CD8-positive, alpha-beta memory T cell (primary cell): ENCODE measurements at regions not wholly inside any gene's neighbourhood (a gene's known extent, or its start where the extent isn't known, plus 50 kb on each side); places are given as distances from the start of the nearest gene placed in this dataset.

Experiments used
- CTCF ChIA-PET: fragments of 350-600 bp; sonication (Branson Sonifier 250); formaldehyde crosslinking; loops from one replicate; lab custom pipeline; 2021; ENCODE audit warnings: antibody characterized with exemption; lab: Charles Lee
- POLR2A ChIA-PET: fragments of 350-600 bp; sonication (Branson Sonifier 250); formaldehyde crosslinking; loops from one replicate; lab custom pipeline; 2021; ENCODE audit warnings: antibody characterized with exemption; lab: Charles Lee
- DNase-seq, 5 donors: peaks; one replicate each; pipeline versions ENCODE4 v3.0.0 to v3.0.0-alpha.2; 2020 to 2022; ENCODE audit warnings: mixed read lengths in 1 of 5
- H3K27ac ChIP-seq: one replicate; pipeline ENCODE4 v1.7.0; 2013; ENCODE audit warnings: low read depth, mild to moderate bottlenecking, low read length, moderate library complexity
- H3K27me3 ChIP-seq: 2 replicates; pipeline ENCODE4 v1.7.0; 2013; ENCODE audit warnings: low read length, mild to moderate bottlenecking; ENCODE audit not compliant: insufficient read depth, poor library complexity, severe bottlenecking
- H3K36me3 ChIP-seq: 2 replicates; pipeline ENCODE4 v1.7.0; 2013; ENCODE audit warnings: mild to moderate bottlenecking, low read length, moderate library complexity; ENCODE audit not compliant: insufficient read depth
- H3K4me1 ChIP-seq: 2 replicates; pipeline ENCODE4 v1.7.0; 2013; ENCODE audit warnings: mild to moderate bottlenecking, low read length, moderate library complexity; ENCODE audit not compliant: insufficient read depth
- H3K4me3 ChIP-seq: 2 replicates; pipeline ENCODE4 v1.7.0; 2013; ENCODE audit warnings: mild to moderate bottlenecking, low read length
- H3K9me3 ChIP-seq: 2 replicates; pipeline ENCODE4 v1.7.0; 2013; ENCODE audit warnings: mild to moderate bottlenecking, low read length
- H3K27ac Mint-ChIP-seq, 8 donors: one replicate each; pipeline ENCODE4 v1.8.0; 2020 to 2021; ENCODE audit warnings: mixed read lengths in 8 of 8, mild to moderate bottlenecking in 6 of 8, inconsistent platforms in 3 of 8, moderate library complexity in 3 of 8
- H3K27me3 Mint-ChIP-seq, 2 donors: one replicate each; pipeline ENCODE4 v1.8.0; 2020 to 2021; ENCODE audit warnings: mixed read lengths in 2 of 2, mild to moderate bottlenecking in 1 of 2, moderate library complexity in 1 of 2
- H3K36me3 Mint-ChIP-seq, 3 donors: one replicate each; pipeline ENCODE4 v1.8.0; 2020 to 2021; ENCODE audit warnings: mixed read lengths in 3 of 3, inconsistent platforms in 1 of 3, mild to moderate bottlenecking in 1 of 3
- H3K4me1 Mint-ChIP-seq, 3 donors: one replicate each; pipeline ENCODE4 v1.8.0; 2020 to 2021; ENCODE audit warnings: mixed read lengths in 3 of 3, inconsistent platforms in 1 of 3, mild to moderate bottlenecking in 1 of 3
- H3K4me3 Mint-ChIP-seq, 7 donors: one replicate each; pipeline ENCODE4 v1.8.0; 2020 to 2021; ENCODE audit warnings: mixed read lengths in 7 of 7, mild to moderate bottlenecking in 6 of 7, moderate library complexity in 4 of 7, inconsistent platforms in 2 of 7
- H3K9me3 Mint-ChIP-seq, 5 donors: one replicate each; pipeline ENCODE4 v1.8.0; 2020 to 2022; ENCODE audit warnings: mixed read lengths in 5 of 5, mild to moderate bottlenecking in 3 of 5, moderate library complexity in 2 of 5, inconsistent platforms in 1 of 5

DNA sequence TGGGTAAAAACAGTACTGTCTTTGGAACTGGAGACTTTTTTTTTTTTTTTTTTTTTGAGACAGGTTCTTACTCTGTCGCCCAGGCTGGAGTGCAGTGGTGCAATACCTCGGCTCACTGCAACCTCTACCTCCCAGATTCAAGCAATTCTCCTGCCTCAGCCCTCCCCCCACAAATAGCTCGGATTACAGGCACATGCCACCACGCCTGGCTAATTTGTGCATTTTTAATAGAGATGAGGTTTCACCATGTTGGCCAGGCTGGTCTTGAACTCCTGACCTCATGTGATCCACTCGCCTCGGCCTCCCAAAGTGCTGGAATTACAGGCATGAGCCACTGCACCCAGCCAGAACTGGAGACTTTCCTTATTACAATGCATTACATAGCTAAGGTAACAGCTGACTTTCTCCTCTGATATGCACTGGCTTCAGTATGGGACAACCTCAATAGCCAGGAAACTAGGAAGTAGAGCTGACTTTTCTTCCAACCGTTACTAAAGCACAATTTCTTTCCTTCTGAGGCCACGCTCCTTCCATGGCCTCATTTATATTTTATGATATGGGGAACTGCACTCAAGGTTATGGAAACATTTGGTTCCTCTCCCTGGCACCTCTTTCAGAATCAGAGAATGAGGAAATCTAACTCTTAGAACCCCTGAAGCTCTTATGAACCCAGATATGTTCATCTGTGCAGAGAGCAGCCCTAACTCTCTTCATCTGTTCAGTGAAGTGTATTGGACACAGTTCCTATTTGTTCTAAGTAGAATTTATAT lies 53.5 kb upstream of the FAM9B start:
- DNase-seq, result no peak
- Mint-ChIP-seq H3K27me3 (peaks cover 0 to 5% of the 10 kb centered on the region in 2 donors), H3K36me3 (no peaks in the 10 kb centered on the region), H3K27ac (peak overlapping the region in 1 of 8 donors; percentile 54), H3K4me3 (no peak overlapping the region), H3K9me3 (no peaks in the 10 kb centered on the region), H3K4me1 (peaks cover 0 to 12% (median 4%) of the 10 kb centered on the region in 3 donors)
- POLR2A ChIA-PET, result no interaction called here
- H3K27ac ChIP-seq, result no peak overlapping the region
- no peaks in the 10 kb centered on the region for H3K4me1 ChIP-seq
- CTCF ChIA-PET, result no interaction called here
- no peak overlapping the region for H3K4me3 ChIP-seq
- no peaks in the 10 kb centered on the region for H3K36me3 ChIP-seq
- no peaks in the 10 kb centered on the region for H3K27me3 ChIP-seq
- no peaks in the 10 kb centered on the region for H3K9me3 ChIP-seq

DNA sequence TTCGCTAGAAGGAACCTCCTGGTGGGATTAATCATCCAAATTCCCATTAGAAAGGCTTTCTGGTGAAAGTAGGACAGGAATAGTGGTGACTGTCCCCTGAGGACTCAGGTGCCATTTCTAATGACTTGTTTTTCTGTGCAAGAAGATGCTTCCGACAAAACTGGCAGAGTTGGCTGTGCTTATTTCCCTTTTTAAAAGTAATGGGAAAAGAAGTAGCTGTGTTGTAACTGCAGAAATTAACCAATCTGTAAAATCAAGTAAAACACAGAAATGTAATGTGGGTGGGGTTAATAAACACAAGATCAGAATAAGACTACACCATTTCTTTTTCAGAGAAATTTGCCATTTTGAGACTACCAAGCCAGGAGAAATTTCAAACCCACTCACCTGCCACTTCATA lies 55.0 kb upstream of the FAM9B start:
- Histone ChIP-seq H3K27ac (no peak overlapping the region), H3K27me3 (no peaks in the 10 kb centered on the region), H3K36me3 (no peaks in the 10 kb centered on the region), H3K4me3 (no peak overlapping the region), H3K4me1 (no peaks in the 10 kb centered on the region), H3K9me3 (no peaks in the 10 kb centered on the region)
- ChIA-PET CTCF (interaction anchor here (0.7 kb wide), 1 partner anchor 1151 kb away, joined by 3 read pairs; no protein-coding TSS in a partner anchor), POLR2A (no interaction called here)
- Mint-ChIP-seq H3K9me3 (no peaks in the 10 kb centered on the region), H3K27me3 (peaks cover 0 to 6% of the 10 kb centered on the region in 2 donors), H3K4me1 (peaks cover 0 to 12% (median 4%) of the 10 kb centered on the region in 3 donors), H3K27ac (no peak overlapping the region), H3K36me3 (no peaks in the 10 kb centered on the region), H3K4me3 (no peak overlapping the region)
- DNase-seq, result no peak

GRCh38 chrX:9090766-9091165 lies 56.8 kb upstream of the FAM9B start:
- no peaks in the 10 kb centered on the region for H3K36me3 ChIP-seq
- no peak overlapping the region for H3K4me3 ChIP-seq
- no peak overlapping the region for H3K27ac ChIP-seq
- ChIA-PET POLR2A (no interaction called here), CTCF (no interaction called here)
- Mint-ChIP-seq H3K4me3 (no peak overlapping the region), H3K4me1 (peaks cover 0 to 12% (median 4%) of the 10 kb centered on the region in 3 donors), H3K27ac (no peak overlapping the region), H3K36me3 (peaks cover 0 to 7% (median 0%) of the 10 kb centered on the region in 3 donors), H3K27me3 (peaks cover 0 to 11% of the 10 kb centered on the region in 2 donors), H3K9me3 (peaks cover 0 to 3% (median 2%) of the 10 kb centered on the region in 5 donors)
- no peaks in the 10 kb centered on the region for H3K9me3 ChIP-seq
- no peak for DNase-seq
- H3K4me1 ChIP-seq, result no peaks in the 10 kb centered on the region
- no peaks in the 10 kb centered on the region for H3K27me3 ChIP-seq

GRCh38 chrX:9091258-9091657 lies 57.3 kb upstream of the FAM9B start:
- Histone ChIP-seq H3K27me3 (no peaks in the 10 kb centered on the region), H3K4me3 (no peak overlapping the region), H3K4me1 (no peaks in the 10 kb centered on the region), H3K9me3 (no peaks in the 10 kb centered on the region), H3K36me3 (no peaks in the 10 kb centered on the region), H3K27ac (no peak overlapping the region)
- DNase-seq, result no peak
- Mint-ChIP-seq H3K27ac (peak overlapping the region in 1 of 8 donors; percentile 1), H3K36me3 (peaks cover 0 to 7% (median 0%) of the 10 kb centered on the region in 3 donors), H3K9me3 (peaks cover 0 to 3% (median 2%) of the 10 kb centered on the region in 5 donors), H3K4me3 (no peak overlapping the region), H3K27me3 (peaks cover 0 to 11% of the 10 kb centered on the region in 2 donors), H3K4me1 (peaks cover 0 to 12% (median 4%) of the 10 kb centered on the region in 3 donors)
- ChIA-PET CTCF (no interaction called here), POLR2A (no interaction called here)

GRCh38 chrX:9102956-9103355 lies 69.0 kb upstream of the FAM9B start:
- peaks cover 0 to 5% of the 10 kb centered on the region in 2 donors for H3K27me3 Mint-ChIP-seq
- no peak overlapping the region for H3K4me3 ChIP-seq
- ChIA-PET CTCF (no interaction called here), POLR2A (no interaction called here)
- DNase-seq, result no peak
- H3K9me3 Mint-ChIP-seq, result no peaks in the 10 kb centered on the region
- H3K27ac Mint-ChIP-seq, result no peak overlapping the region
- no peaks in the 10 kb centered on the region for H3K9me3 ChIP-seq
- no peak overlapping the region for H3K27ac ChIP-seq
- H3K27me3 ChIP-seq, result no peaks in the 10 kb centered on the region
- no peaks in the 10 kb centered on the region for H3K36me3 ChIP-seq
- H3K4me3 Mint-ChIP-seq, result no peak overlapping the region
- H3K4me1 Mint-ChIP-seq, result no peaks in the 10 kb centered on the region
- no peaks in the 10 kb centered on the region for H3K36me3 Mint-ChIP-seq
- no peaks in the 10 kb centered on the region for H3K4me1 ChIP-seq

- H3K4me3 Mint-ChIP-seq, result no peak overlapping the region
- H3K27me3 ChIP-seq, result no peaks in the 10 kb centered on the region
- H3K27me3 Mint-ChIP-seq, result peaks cover 4 to 6% of the 10 kb centered on the region in 2 donors
- no peaks in the 10 kb centered on the region for H3K9me3 ChIP-seq
- no peak overlapping the region for H3K27ac Mint-ChIP-seq
- H3K36me3 ChIP-seq, result no peaks in the 10 kb centered on the region
- no peaks in the 10 kb centered on the region for H3K9me3 Mint-ChIP-seq
- H3K4me1 ChIP-seq, result no peaks in the 10 kb centered on the region
- ChIA-PET CTCF (no interaction called here), POLR2A (no interaction called here)
- H3K27ac ChIP-seq, result no peak overlapping the region
- no peaks in the 10 kb centered on the region for H3K4me1 Mint-ChIP-seq
- no peaks in the 10 kb centered on the region for H3K36me3 Mint-ChIP-seq
- no peak overlapping the region for H3K4me3 ChIP-seq
- DNase-seq, result no peak
These were observed 74.1 kb upstream of the FAM9B start for GRCh38 chrX:9108054-9108453.

DNA sequence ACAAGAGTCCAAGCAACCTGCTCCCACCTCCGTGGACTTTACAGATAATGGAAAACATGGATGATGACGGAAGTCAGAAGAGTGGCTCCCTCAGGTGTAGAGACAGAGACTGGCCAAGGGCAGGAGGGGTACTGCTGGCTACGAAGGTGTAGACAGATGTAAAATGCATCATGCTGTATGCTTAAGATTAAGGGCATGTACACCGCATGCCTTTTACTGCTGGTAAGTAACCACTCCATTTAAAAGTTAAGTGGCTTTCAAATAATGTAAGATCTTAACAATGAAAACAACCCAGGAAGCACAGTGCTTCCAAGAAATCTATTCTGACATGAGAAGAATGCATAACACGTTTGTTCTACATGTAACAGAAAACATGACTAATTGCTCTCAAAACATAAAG lies 76.9 kb upstream of the FAM9B start:
- Histone ChIP-seq H3K4me1 (no peaks in the 10 kb centered on the region), H3K27ac (no peak overlapping the region), H3K9me3 (no peaks in the 10 kb centered on the region), H3K27me3 (no peaks in the 10 kb centered on the region), H3K36me3 (no peaks in the 10 kb centered on the region), H3K4me3 (no peak overlapping the region)
- H3K36me3 Mint-ChIP-seq, result no peaks in the 10 kb centered on the region
- POLR2A ChIA-PET, result no interaction called here
- H3K27ac Mint-ChIP-seq, result no peak overlapping the region
- no peaks in the 10 kb centered on the region for H3K9me3 Mint-ChIP-seq
- H3K4me1 Mint-ChIP-seq, result no peaks in the 10 kb centered on the region
- no peak for DNase-seq
- peaks cover 4 to 7% of the 10 kb centered on the region in 2 donors for H3K27me3 Mint-ChIP-seq
- no peak overlapping the region for H3K4me3 Mint-ChIP-seq
- CTCF ChIA-PET, result no interaction called here

DNA sequence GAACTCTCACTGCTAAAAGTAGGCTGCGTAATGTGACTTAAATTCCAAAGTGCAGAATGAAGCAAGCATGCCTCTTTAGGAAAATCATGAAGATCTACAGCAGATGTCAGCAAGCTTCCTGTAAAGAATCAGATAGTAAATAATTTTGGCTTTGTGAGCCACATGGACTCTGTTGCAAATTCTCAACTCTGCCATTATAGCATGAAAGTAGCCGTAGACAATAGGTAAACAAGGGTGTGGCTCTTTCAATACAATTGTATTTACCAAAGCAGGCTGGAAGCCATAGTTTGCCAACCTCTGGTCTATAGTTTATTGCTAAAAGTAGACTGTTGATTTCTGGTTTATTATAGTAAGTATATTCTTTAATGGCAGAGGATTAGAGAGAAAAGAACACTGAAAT lies 80.3 kb upstream of the FAM9B start:
- H3K9me3 ChIP-seq, result no peaks in the 10 kb centered on the region
- H3K27ac Mint-ChIP-seq, result no peak overlapping the region
- H3K27ac ChIP-seq, result no peak overlapping the region
- H3K36me3 ChIP-seq, result no peaks in the 10 kb centered on the region
- DNase-seq, result no peak
- no peaks in the 10 kb centered on the region for H3K4me1 ChIP-seq
- H3K4me3 Mint-ChIP-seq, result no peak overlapping the region
- H3K27me3 Mint-ChIP-seq, result peaks cover 4 to 10% of the 10 kb centered on the region in 2 donors
- H3K27me3 ChIP-seq, result no peaks in the 10 kb centered on the region
- H3K4me3 ChIP-seq, result no peak overlapping the region
- CTCF ChIA-PET, result no interaction called here
- H3K9me3 Mint-ChIP-seq, result peaks cover 0 to 4% (median 0%) of the 10 kb centered on the region in 5 donors
- no peaks in the 10 kb centered on the region for H3K4me1 Mint-ChIP-seq
- POLR2A ChIA-PET, result no interaction called here
- H3K36me3 Mint-ChIP-seq, result no peaks in the 10 kb centered on the region
